ENCODE measurements at regions not wholly inside any gene's neighbourhood (a gene's known extent, or its start where the extent isn't known, plus 50 kb on each side); places are given as distances from the start of the nearest gene placed in this dataset.

DNA sequence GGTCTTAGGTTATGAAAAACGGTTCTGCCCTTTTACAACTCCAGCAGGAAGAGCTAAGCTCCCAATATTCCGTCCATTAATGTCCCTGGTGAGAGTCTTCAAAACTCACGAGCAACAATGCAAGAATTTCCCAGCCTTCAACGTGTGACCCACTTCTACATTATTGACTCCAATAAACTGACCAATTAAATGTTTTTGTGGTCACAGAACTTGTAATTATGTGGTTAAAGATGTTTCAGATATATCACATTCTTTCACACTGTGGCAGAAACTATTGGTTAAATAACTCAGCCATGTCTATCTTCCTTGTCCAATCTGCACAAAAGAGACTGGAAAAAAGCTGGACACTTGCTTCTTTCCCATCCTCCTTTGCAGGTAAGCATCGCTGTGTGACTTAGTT lies 286.6 kb upstream of the ADAMTS9 start:
- TF ChIP-seq SPI1 (IDR thresholded peaks at IDR 0.05; ENCODE audit: borderline replicate concordance, low read depth) (no peak), GABPA (IDR thresholded peaks at IDR 0.05; ENCODE audit: low read depth) (no peak), POLR2AphosphoS5 (IDR thresholded peaks at IDR 0.05; ENCODE audit: low read depth) (no peak)
- TF ChIP-seq, protein P1, sequence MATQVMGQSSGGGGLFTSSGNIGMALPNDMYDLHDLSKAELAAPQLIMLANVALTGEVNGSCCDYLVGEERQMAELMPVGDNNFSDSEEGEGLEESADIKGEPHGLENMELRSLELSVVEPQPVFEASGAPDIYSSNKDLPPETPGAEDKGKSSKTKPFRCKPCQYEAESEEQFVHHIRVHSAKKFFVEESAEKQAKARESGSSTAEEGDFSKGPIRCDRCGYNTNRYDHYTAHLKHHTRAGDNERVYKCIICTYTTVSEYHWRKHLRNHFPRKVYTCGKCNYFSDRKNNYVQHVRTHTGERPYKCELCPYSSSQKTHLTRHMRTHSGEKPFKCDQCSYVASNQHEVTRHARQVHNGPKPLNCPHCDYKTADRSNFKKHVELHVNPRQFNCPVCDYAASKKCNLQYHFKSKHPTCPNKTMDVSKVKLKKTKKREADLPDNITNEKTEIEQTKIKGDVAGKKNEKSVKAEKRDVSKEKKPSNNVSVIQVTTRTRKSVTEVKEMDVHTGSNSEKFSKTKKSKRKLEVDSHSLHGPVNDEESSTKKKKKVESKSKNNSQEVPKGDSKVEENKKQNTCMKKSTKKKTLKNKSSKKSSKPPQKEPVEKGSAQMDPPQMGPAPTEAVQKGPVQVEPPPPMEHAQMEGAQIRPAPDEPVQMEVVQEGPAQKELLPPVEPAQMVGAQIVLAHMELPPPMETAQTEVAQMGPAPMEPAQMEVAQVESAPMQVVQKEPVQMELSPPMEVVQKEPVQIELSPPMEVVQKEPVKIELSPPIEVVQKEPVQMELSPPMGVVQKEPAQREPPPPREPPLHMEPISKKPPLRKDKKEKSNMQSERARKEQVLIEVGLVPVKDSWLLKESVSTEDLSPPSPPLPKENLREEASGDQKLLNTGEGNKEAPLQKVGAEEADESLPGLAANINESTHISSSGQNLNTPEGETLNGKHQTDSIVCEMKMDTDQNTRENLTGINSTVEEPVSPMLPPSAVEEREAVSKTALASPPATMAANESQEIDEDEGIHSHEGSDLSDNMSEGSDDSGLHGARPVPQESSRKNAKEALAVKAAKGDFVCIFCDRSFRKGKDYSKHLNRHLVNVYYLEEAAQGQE (IDR thresholded peaks at IDR 0.05; ENCODE audit: insufficient replicate concordance, low read depth) = no peak
- TF ChIP-seq, protein P2, sequence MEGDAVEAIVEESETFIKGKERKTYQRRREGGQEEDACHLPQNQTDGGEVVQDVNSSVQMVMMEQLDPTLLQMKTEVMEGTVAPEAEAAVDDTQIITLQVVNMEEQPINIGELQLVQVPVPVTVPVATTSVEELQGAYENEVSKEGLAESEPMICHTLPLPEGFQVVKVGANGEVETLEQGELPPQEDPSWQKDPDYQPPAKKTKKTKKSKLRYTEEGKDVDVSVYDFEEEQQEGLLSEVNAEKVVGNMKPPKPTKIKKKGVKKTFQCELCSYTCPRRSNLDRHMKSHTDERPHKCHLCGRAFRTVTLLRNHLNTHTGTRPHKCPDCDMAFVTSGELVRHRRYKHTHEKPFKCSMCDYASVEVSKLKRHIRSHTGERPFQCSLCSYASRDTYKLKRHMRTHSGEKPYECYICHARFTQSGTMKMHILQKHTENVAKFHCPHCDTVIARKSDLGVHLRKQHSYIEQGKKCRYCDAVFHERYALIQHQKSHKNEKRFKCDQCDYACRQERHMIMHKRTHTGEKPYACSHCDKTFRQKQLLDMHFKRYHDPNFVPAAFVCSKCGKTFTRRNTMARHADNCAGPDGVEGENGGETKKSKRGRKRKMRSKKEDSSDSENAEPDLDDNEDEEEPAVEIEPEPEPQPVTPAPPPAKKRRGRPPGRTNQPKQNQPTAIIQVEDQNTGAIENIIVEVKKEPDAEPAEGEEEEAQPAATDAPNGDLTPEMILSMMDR (IDR thresholded peaks at IDR 0.05; ENCODE audit: insufficient read depth, low read length) = no peak
- Histone ChIP-seq H3K4me3 (replicated peaks; ENCODE audit: insufficient read depth, low read length) (no peak overlapping the region), H3K27ac (replicated peaks) (no peak overlapping the region), H3K27me3 (ENCODE audit: insufficient read depth, poor library complexity, severe bottlenecking) (no peaks in the 10 kb centered on the region)
- no peak for DNase-seq (ENCODE audit: low read depth in 1 of 2, low spot score in 1 of 2)

DNA sequence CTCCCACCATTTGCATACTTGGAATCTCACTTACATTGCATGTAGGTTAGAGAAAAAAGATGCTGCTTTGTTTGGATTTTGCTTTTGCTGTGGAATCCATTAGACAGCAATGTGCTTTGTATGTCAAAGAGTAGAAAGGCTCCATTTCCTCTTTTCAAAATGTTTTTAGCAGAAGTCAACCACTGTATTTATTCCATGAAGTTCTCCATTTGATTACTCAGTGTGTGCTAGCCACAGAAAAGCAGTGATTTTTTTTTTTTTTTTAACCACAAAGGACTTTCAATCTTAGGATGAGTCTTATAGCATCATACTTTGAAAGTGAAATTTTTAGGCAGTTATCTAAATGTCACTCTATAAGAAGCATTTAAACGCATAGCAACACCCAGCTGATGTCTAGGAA lies 285.0 kb upstream of the ADAMTS9 start:
- peak; percentile 72 for TF ChIP-seq SPI1 (IDR thresholded peaks at IDR 0.05; ENCODE audit: borderline replicate concordance, low read depth)
- TF ChIP-seq, protein P1 (IDR thresholded peaks at IDR 0.05; ENCODE audit: insufficient replicate concordance, low read depth) = no peak
- no peak overlapping the region for H3K4me3 ChIP-seq (replicated peaks; ENCODE audit: insufficient read depth, low read length)
- H3K27ac ChIP-seq (replicated peaks) = no peak overlapping the region
- H3K27me3 ChIP-seq (ENCODE audit: insufficient read depth, poor library complexity, severe bottlenecking) = no peaks in the 10 kb centered on the region
- DNase-seq (ENCODE audit: low read depth in 1 of 2, low spot score in 1 of 2) = no peak

DNA sequence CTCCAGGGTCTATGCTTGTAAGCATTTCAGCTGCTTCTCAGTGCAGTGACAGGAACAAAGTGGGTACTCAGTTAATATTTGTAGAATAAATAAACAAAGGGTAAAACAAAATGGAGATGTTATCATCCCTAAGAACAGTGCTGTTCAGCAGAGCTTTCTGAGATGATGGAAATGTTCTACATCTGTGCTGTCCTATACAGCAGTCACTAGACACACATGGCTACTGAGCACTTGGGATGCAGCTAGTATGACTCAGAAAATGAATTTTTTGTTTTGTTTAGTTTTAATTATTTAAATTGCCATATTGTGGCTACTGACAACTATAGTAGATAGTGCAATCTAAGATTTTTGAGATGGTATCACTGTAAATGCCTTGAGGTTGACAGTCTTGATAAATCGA lies 283.8 kb upstream of the ADAMTS9 start:
- Histone ChIP-seq H3K27ac (replicated peaks) (no peak overlapping the region), H3K27me3 (ENCODE audit: insufficient read depth, poor library complexity, severe bottlenecking) (no peaks in the 10 kb centered on the region), H3K4me3 (replicated peaks; ENCODE audit: insufficient read depth, low read length) (no peak overlapping the region)
- TF ChIP-seq SPI1 (IDR thresholded peaks at IDR 0.05; ENCODE audit: borderline replicate concordance, low read depth) (no peak), POLR2AphosphoS5 (IDR thresholded peaks at IDR 0.05; ENCODE audit: low read depth) (no peak)
- DNase-seq (ENCODE audit: low read depth in 1 of 2, low spot score in 1 of 2) = no peak

DNA sequence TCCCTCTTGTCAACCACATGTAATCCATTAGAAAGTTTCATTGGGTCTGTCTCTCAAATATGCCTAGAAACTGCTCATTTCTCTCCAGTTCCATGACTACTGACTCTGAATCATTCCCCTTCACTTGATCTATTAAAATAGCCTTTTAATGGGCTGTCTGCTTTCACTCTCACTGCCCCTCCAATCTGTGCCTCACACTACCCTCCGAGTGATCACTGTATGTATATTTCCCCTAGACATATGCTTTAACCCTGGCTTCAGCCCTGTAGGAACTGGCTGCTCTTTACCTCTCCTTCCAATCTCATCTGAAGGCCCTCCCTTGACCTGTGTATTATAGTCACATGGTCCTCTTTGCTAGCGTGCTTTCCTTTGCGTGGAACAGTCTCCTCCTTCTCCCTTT lies 282.8 kb upstream of the ADAMTS9 start:
- TF ChIP-seq SPI1 (IDR thresholded peaks at IDR 0.05; ENCODE audit: borderline replicate concordance, low read depth) (no peak), GABPA (IDR thresholded peaks at IDR 0.05; ENCODE audit: low read depth) (no peak)
- TF ChIP-seq, protein P1 (IDR thresholded peaks at IDR 0.05; ENCODE audit: insufficient replicate concordance, low read depth) = no peak
- Histone ChIP-seq H3K4me3 (replicated peaks; ENCODE audit: insufficient read depth, low read length) (no peak overlapping the region), H3K27me3 (ENCODE audit: insufficient read depth, poor library complexity, severe bottlenecking) (no peaks in the 10 kb centered on the region), H3K27ac (replicated peaks) (no peak overlapping the region)
- no peak for DNase-seq (ENCODE audit: low read depth in 1 of 2, low spot score in 1 of 2)

DNA sequence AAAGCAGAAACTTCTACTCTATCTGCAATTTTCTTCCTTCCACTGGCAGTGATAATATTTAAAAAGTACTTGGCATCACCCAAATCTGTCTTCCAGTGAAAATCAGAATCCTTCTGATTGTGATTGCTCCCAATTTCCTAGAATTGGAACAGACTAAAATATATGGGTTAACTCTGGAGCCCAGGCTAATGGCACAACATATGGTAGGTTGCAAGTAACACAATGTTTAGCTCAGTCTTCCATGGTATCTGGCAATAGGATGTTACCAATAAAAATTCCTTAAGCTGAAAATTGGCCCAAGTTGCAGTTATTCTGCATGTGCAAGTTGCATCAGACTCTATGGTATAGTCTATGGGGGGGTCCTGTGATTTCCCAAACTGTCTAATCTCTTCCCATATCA lies 273.5 kb upstream of the ADAMTS9 start:
- H3K4me3 ChIP-seq (replicated peaks; ENCODE audit: insufficient read depth, low read length) = no peak overlapping the region
- no peak overlapping the region for H3K27ac ChIP-seq (replicated peaks)
- DNase-seq (ENCODE audit: low read depth in 1 of 2, low spot score in 1 of 2) = no peak
- no peaks in the 10 kb centered on the region for H3K27me3 ChIP-seq (ENCODE audit: insufficient read depth, poor library complexity, severe bottlenecking)
- TF ChIP-seq POLR2AphosphoS5 (IDR thresholded peaks at IDR 0.05; ENCODE audit: low read depth) (no peak), GABPA (IDR thresholded peaks at IDR 0.05; ENCODE audit: low read depth) (no peak), SPI1 (IDR thresholded peaks at IDR 0.05; ENCODE audit: borderline replicate concordance, low read depth) (no peak)
- TF ChIP-seq, protein P2 (IDR thresholded peaks at IDR 0.05; ENCODE audit: insufficient read depth, low read length) = no peak
- TF ChIP-seq, protein P1 (IDR thresholded peaks at IDR 0.05; ENCODE audit: insufficient replicate concordance, low read depth) = no peak

Measured in HL-60 (cell line).